GM12878 (cell line): ENCODE measurements at regions not wholly inside any gene's neighbourhood (a gene's known extent, or its start where the extent isn't known, plus 50 kb on each side); places are given as distances from the start of the nearest gene placed in this dataset.

Experiments
- ATAC-seq: fragments of 200-7000 bp; cut with Tn5 transposase; 3 replicates; pipeline ENCODE4 v1.9.1; 2020; ENCODE audit warnings: mild to moderate bottlenecking, moderate library complexity
- BruUV-seq: library from RNA; stranded (reverse); fragments of 400-500 nt; replicated peaks from 2 replicates; lab custom pipeline; 2021; lab: Mats Ljungman, UMichigan
- CTCF ChIA-PET: fragments of 300-600 bp; sonication (Branson Sonifier 250); formaldehyde crosslinking; extraction: SDS; loops from one replicate; lab custom pipeline; 2021; ENCODE audit warnings: inconsistent platforms; lab: Yijun Ruan, JAX
- POLR2A ChIA-PET: fragments of 350-600 bp; formaldehyde crosslinking; extraction: SDS; loops from one replicate; lab custom pipeline; 2021; ENCODE audit warnings: inconsistent platforms; lab: Charles Lee
- RAD21 ChIA-PET: fragments of 300-600 bp; sonication (Branson Sonifier 250); formaldehyde crosslinking; loops from one replicate; lab custom pipeline; 2023; ENCODE audit warnings: antibody characterized with exemption; ENCODE audit not compliant: unreplicated experiment; lab: Charles Lee
- SMC1A ChIA-PET: fragments of 300-600 bp; sonication (Branson Sonifier 250); formaldehyde crosslinking; loops from one replicate; lab custom pipeline; 2023; ENCODE audit not compliant: unreplicated experiment, uncharacterized antibody; lab: Charles Lee
- DNase-seq: peaks from one replicate; pipeline ENCODE4 v3.0.0-alpha.2; 2011; ENCODE audit warnings: low read depth, low spot score
- FAIRE-seq: peaks from 3 replicates; lab custom pipeline; 2011; peaks lifted over from hg19 to GRCh38; lab: Jason Lieb, UNC
- H2AFZ ChIP-seq: 2 replicates; pipeline ENCODE4 v1.6.0; 2011; ENCODE audit warnings: low read depth, low read length, control low read depth; ENCODE audit not compliant: control insufficient read depth
- H3K27ac ChIP-seq: 2 replicates; pipeline ENCODE4 v1.5.1; 2011; ENCODE audit warnings: control low read depth; ENCODE audit not compliant: control insufficient read depth, insufficient read depth
- H3K27me3 ChIP-seq, 2 experiments: replicated peaks in 1 of 2; 2 replicates each; pipeline versions ENCODE4 v1.6.0 to v1.6.1; 2011; ENCODE audit warnings: low read length in 1 of 2; ENCODE audit not compliant: control insufficient read depth in 2 of 2, insufficient read depth in 2 of 2
- H3K36me3 ChIP-seq, 2 experiments: 2 replicates each; pipeline ENCODE4 v1.5.1; 2011; ENCODE audit warnings: low read length in 1 of 2; ENCODE audit not compliant: control insufficient read depth in 2 of 2, insufficient read depth in 2 of 2
- H3K4me1 ChIP-seq: 2 replicates; pipeline ENCODE4 v1.6.1; 2011; ENCODE audit warnings: mild to moderate bottlenecking, low read length, moderate library complexity, mixed read lengths; ENCODE audit not compliant: control insufficient read depth, insufficient read depth
- H3K4me2 ChIP-seq: 2 replicates; pipeline ENCODE4 v1.6.0; 2011; ENCODE audit warnings: control low read depth; ENCODE audit not compliant: control insufficient read depth, insufficient read depth
- H3K4me3 ChIP-seq: fragments of 200-600 bp; sonication (generic); 2 replicates; pipeline ENCODE4 v1.5.1; 2016
- H3K79me2 ChIP-seq: 2 replicates; pipeline ENCODE4 v1.6.0; 2011; ENCODE audit warnings: low read length; ENCODE audit not compliant: control insufficient read depth, insufficient read depth
- H3K9ac ChIP-seq: 2 replicates; pipeline ENCODE4 v1.8.0; 2011; ENCODE audit warnings: low read length, control low read depth, mixed read lengths; ENCODE audit not compliant: control insufficient read depth, insufficient read depth
- H3K9me3 ChIP-seq: replicated peaks from 3 replicates; pipeline ENCODE4 v1.5.1; 2011; ENCODE audit warnings: mild to moderate bottlenecking, low read length; ENCODE audit not compliant: control insufficient read depth, insufficient read depth
- H4K20me1 ChIP-seq: 2 replicates; pipeline ENCODE4 v1.6.0; 2011; ENCODE audit not compliant: control insufficient read depth, insufficient read depth
- HCFC1 ChIP-seq: fragments of 150-350 bp; IDR thresholded peaks from 2 replicates; pipeline ENCODE4 v1.6.1; 2014; ENCODE audit warnings: low read length
- IKZF2 ChIP-seq, 2 experiments: fragments of 450-650 bp; IDR thresholded peaks; 2 replicates each; pipeline ENCODE4 v1.6.1; 2017; ENCODE audit warnings: mild to moderate bottlenecking in 2 of 2, moderate library complexity in 2 of 2
- KDM1A ChIP-seq: fragments of 200-600 bp; sonication (generic); IDR thresholded peaks from 2 replicates; pipeline ENCODE4 v1.6.1; 2016; ENCODE audit warnings: borderline replicate concordance
- MYC ChIP-seq: IDR thresholded peaks from 2 replicates; pipeline ENCODE4 v1.6.1; 2011; ENCODE audit warnings: mild to moderate bottlenecking, low read length, moderate library complexity, inconsistent platforms; ENCODE audit not compliant: insufficient read depth, insufficient replicate concordance, insufficient read length, severe bottlenecking
- RAD51 ChIP-seq: fragments of 450-650 bp; IDR thresholded peaks from 2 replicates; pipeline ENCODE4 v1.6.1; 2016; ENCODE audit warnings: moderate library complexity, mild to moderate bottlenecking, inconsistent platforms
- WGBS: methylation state at CpG from one replicate; pipeline ENCODE4 v1.1.6; 2016; ENCODE audit warnings: low lambda C conversion rate; ENCODE audit not compliant: insufficient replicate concordance, insufficient coverage; ENCODE audit errors: missing lambda C conversion rate; 5-methylcytosine and 5-hydroxymethylcytosine counted together
- in situ Hi-C: fragments of 300-500 bp; cut with MboI; formaldehyde crosslinking; loops from 9 replicates; pipeline ENCODE4 v1.14.3; 2018; ENCODE audit warnings: mixed read lengths
- intact Hi-C: fragments of 100-400 bp; cut with micrococcal nuclease; formaldehyde crosslinking; loops from one replicate; pipeline ENCODE4 v1.14.2; 2022; ENCODE audit not compliant: unreplicated experiment
- TF ChIP-seq, protein P1 (sequence below): IDR thresholded peaks from 2 replicates; pipeline ENCODE4 v1.6.1; 2011; ENCODE audit warnings: borderline replicate concordance, low read depth, mild to moderate bottlenecking, moderate library complexity, mixed read lengths, low read length; ENCODE audit not compliant: insufficient read depth; ENCODE audit errors: extremely low read length
- TF ChIP-seq, protein P2 (sequence below): fragments of 450-650 bp; IDR thresholded peaks from 2 replicates; pipeline ENCODE4 v1.6.1; 2017; ENCODE audit warnings: mild to moderate bottlenecking, moderate library complexity
- TF ChIP-seq, protein P3 (sequence below): IDR thresholded peaks from 2 replicates; pipeline ENCODE4 v1.6.1; 2012; ENCODE audit warnings: improper control_type of control experiment, low read depth, low read length; ENCODE audit not compliant: insufficient replicate concordance

DNA sequence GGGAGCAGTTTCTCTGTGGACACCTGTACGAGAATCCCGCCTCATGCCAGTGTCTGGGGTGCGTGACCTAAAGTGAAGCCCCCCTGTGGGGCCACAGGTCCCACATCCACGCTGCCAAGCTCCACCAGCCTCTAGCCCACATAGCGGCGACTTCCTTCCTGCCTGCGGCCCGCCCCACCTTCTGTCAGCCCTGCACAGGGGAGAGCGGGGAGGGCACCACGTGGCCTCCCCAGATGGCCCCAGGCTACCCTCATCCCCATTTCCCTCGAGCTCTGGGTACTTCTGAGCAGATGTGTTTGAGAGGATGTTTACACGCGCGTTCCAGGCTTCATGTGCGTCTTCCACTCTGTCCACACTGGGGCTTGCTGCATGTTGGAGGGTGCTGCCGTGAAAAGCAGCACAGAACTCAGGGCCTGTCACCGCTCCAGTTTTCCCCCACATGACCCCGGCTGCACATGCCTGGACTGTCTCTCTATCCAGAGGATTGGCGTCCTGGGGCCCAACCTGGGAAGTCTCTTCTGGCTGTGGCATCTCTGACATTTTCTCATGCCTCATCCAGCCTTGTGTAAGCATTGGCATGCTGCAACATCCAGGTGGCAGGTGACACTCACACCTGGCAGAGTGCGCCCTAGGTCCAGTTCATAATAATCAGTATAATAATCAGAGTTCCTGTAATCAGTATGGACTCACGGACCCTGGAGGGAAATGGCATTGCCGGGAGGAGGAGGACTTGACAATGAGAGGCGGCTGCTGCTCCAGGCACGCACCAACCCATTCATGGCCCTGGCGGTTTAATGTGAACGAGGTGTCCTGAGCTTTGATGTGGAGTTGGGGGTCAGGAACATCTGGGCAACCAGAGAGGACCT, 146.3 kb upstream of the TWIST2 start:
- Histone ChIP-seq H3K27ac (no peak overlapping the region), H3K9me3 (no peaks in the 10 kb centered on the region), H3K36me3 (no peaks in the 10 kb centered on the region), H3K9ac (no peak overlapping the region), H3K4me1 (no peaks in the 10 kb centered on the region), H3K4me3 (no peak overlapping the region), H3K79me2 (no peaks in the 10 kb centered on the region), H2AFZ (no peak overlapping the region), H4K20me1 (no peaks in the 10 kb centered on the region), H3K4me2 (no peak overlapping the region), H3K27me3 (no peaks in the 10 kb centered on the region; a peak in 1 of 4 replicates)
- in situ Hi-C loops (no loop called here), intact Hi-C loops (no loop called here)
- ATAC-seq = no peak
- ChIA-PET CTCF (no interaction called here), RAD21 (no interaction called here), SMC1A (no interaction called here), POLR2A (no interaction called here)
- no peak for DNase-seq
- no TSS peak for BruUV-seq
- FAIRE-seq = no peak
- 36% methylated on average over 24 of the region's 26 CpGs for WGBS
- TF ChIP-seq, protein P1, sequence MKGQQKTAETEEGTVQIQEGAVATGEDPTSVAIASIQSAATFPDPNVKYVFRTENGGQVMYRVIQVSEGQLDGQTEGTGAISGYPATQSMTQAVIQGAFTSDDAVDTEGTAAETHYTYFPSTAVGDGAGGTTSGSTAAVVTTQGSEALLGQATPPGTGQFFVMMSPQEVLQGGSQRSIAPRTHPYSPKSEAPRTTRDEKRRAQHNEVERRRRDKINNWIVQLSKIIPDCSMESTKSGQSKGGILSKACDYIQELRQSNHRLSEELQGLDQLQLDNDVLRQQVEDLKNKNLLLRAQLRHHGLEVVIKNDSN = no peak
- TF ChIP-seq KDM1A (no peak), MYC (no peak), RAD51 (no peak), IKZF2 (IDR thresholded peaks at IDR 0.05) (no peak), HCFC1 (no peak)
- TF ChIP-seq, protein P2, sequence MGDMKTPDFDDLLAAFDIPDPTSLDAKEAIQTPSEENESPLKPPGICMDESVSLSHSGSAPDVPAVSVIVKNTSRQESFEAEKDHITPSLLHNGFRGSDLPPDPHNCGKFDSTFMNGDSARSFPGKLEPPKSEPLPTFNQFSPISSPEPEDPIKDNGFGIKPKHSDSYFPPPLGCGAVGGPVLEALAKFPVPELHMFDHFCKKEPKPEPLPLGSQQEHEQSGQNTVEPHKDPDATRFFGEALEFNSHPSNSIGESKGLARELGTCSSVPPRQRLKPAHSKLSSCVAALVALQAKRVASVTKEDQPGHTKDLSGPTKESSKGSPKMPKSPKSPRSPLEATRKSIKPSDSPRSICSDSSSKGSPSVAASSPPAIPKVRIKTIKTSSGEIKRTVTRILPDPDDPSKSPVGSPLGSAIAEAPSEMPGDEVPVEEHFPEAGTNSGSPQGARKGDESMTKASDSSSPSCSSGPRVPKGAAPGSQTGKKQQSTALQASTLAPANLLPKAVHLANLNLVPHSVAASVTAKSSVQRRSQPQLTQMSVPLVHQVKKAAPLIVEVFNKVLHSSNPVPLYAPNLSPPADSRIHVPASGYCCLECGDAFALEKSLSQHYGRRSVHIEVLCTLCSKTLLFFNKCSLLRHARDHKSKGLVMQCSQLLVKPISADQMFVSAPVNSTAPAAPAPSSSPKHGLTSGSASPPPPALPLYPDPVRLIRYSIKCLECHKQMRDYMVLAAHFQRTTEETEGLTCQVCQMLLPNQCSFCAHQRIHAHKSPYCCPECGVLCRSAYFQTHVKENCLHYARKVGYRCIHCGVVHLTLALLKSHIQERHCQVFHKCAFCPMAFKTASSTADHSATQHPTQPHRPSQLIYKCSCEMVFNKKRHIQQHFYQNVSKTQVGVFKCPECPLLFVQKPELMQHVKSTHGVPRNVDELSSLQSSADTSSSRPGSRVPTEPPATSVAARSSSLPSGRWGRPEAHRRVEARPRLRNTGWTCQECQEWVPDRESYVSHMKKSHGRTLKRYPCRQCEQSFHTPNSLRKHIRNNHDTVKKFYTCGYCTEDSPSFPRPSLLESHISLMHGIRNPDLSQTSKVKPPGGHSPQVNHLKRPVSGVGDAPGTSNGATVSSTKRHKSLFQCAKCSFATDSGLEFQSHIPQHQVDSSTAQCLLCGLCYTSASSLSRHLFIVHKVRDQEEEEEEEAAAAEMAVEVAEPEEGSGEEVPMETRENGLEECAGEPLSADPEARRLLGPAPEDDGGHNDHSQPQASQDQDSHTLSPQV = no peak
- TF ChIP-seq, protein P3, sequence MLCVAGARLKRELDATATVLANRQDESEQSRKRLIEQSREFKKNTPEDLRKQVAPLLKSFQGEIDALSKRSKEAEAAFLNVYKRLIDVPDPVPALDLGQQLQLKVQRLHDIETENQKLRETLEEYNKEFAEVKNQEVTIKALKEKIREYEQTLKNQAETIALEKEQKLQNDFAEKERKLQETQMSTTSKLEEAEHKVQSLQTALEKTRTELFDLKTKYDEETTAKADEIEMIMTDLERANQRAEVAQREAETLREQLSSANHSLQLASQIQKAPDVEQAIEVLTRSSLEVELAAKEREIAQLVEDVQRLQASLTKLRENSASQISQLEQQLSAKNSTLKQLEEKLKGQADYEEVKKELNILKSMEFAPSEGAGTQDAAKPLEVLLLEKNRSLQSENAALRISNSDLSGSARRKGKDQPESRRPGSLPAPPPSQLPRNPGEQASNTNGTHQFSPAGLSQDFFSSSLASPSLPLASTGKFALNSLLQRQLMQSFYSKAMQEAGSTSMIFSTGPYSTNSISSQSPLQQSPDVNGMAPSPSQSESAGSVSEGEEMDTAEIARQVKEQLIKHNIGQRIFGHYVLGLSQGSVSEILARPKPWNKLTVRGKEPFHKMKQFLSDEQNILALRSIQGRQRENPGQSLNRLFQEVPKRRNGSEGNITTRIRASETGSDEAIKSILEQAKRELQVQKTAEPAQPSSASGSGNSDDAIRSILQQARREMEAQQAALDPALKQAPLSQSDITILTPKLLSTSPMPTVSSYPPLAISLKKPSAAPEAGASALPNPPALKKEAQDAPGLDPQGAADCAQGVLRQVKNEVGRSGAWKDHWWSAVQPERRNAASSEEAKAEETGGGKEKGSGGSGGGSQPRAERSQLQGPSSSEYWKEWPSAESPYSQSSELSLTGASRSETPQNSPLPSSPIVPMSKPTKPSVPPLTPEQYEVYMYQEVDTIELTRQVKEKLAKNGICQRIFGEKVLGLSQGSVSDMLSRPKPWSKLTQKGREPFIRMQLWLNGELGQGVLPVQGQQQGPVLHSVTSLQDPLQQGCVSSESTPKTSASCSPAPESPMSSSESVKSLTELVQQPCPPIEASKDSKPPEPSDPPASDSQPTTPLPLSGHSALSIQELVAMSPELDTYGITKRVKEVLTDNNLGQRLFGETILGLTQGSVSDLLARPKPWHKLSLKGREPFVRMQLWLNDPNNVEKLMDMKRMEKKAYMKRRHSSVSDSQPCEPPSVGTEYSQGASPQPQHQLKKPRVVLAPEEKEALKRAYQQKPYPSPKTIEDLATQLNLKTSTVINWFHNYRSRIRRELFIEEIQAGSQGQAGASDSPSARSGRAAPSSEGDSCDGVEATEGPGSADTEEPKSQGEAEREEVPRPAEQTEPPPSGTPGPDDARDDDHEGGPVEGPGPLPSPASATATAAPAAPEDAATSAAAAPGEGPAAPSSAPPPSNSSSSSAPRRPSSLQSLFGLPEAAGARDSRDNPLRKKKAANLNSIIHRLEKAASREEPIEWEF = no peak
